ENCODE measurements at regions not wholly inside any gene's neighbourhood (a gene's known extent, or its start where the extent isn't known, plus 50 kb on each side); places are given as distances from the start of the nearest gene placed in this dataset.
"Not testable (repeated sequence)": the region's sequence is repeated elsewhere in the genome, so short reads cannot be mapped to it uniquely, and the experiment has no call there.

GRCh38 chr17:77036136-77036840 is 104.5 kb upstream of the SEC14L1 start:
- DNase-seq (ENCODE audit: extremely low spot score, insufficient read length, low read depth), result no peak
- FAIRE-seq, result no peak

DNA sequence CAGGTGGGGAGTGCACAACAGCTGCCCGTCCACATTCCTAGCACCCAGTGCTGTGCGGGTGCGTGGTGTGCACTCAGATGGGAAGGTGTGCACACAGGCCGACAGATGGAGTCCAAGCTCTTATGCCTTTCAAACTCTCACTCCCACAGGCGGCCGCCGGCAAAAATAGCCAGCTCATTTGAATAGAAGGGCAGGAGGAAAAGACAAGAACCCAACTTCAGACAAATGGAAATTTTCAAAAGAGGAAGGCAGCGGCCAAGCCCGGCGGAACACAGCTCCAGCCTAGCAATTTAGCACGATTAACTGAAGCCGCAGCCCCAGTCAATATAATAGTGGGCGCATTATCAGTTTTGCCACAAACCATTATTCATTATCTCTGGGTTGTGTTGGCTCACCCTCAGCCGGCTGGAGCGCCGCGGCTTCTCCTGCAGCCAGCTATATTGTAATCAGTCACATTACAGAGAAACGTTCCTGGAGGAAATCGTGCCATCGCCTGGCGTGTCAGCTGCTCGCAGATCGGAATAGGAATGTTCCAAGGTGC is 103.9 kb upstream of the SEC14L1 start:
- DNase-seq (ENCODE audit: extremely low spot score, insufficient read length, low read depth), result no peak
- no peak for FAIRE-seq

GRCh38 chr17:77037943-77038342 is 102.8 kb upstream of the SEC14L1 start:
- FAIRE-seq, result no peak
- no peak for DNase-seq (ENCODE audit: extremely low spot score, insufficient read length, low read depth)

DNA sequence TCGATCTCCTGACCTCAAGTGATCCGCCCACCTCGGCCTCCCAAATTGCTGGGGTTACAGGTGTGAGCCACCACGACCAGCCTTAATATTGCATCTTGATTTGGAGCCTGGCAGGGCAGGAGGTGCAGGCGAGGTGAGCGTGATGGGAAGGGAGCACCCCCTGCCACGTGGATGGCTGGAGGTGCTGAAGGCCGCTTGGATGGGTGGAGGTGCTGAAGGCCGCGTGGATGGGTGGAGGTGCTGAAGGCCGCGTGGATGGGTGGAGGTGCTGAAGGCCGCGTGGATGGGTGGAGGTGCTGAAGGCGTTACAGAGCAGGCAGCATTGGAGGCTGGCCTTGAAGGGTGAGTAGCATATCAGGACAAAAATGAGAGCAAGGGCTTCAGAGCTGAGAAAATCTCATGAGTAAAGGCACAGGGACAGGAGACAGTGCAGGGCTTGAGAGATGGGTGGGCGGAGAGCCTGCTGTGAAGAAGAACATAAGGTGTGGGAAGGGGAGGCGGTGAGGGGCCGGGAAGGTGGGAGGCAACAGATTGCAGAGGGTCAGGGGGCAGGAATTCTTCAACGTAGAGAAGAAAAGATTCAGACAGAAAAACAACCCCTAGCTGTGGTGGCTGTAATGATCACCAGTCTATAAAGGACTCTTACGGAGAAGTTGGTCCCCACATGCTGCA is 101.7 kb upstream of the SEC14L1 start:
- no peak for FAIRE-seq
- DNase-seq (ENCODE audit: extremely low spot score, insufficient read length, low read depth), result no peak

DNA sequence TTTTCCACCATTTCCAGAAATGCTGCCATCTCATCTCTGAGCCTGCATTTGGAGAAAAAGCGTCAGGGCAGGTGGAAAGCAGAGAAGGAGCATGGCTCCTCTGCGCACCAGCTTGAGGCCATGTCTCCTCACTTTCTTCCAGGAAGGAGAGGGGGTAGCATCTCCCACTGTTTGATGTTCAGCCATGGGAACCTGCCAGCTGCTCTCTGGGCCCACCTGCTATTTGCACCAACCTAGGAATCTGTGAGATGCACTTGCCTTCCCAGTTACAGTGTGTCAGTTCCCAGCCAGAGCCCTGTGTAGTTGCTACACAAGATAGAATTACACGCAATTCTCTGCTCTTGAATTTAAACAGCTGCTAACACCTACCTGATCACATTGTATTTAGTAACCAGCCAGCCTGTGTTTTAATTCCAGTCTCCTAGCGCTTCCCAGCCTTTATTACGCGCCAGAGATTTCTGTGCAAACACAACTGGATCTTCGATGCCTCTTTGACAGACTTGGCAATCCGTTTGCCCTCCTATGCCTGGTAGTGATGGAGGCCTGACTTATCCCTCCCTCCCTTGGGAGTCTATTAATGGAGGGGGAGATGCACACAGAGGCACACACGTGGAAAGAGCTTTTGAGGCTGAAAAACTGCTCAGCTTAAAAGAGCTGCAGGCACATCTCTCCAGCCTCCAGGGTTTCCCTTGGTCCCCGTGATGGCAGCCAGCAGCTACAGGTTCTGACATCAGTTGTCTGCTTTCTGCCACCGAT is 98.1 kb upstream of the SEC14L1 start:
- FAIRE-seq, result no peak
- no peak for DNase-seq (ENCODE audit: extremely low spot score, insufficient read length, low read depth)

DNA sequence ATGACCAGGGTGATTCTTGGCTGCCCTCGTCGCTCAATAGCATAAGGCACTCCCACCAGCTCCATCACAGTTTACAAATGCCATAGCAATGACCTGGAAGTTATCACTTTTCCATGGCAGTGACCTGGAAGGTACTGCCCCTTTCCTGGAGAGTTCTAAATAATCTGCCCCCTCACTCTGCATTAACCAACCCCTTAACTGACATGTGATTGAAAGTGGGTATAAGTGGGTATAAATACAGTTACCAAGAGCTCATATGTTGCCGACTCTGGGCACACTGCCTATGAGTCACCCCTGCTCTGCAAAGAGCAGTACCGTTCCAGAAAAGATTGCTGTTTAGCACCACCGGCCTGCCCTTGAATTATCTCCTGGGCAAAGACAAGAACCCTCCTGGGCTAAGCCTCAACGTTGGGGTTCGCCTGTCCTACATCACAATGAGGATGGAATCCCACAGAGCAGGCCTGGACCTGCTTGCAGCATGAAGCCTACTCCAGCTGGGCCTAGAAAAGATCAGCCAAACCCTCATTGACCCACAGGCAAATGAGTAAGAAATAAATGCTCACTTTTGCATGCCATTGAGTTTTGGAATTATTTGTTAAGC is 95.2 kb upstream of the SEC14L1 start:
- FAIRE-seq (no peak), DNase-seq (ENCODE audit: extremely low spot score, insufficient read length, low read depth) (no peak)

DNA sequence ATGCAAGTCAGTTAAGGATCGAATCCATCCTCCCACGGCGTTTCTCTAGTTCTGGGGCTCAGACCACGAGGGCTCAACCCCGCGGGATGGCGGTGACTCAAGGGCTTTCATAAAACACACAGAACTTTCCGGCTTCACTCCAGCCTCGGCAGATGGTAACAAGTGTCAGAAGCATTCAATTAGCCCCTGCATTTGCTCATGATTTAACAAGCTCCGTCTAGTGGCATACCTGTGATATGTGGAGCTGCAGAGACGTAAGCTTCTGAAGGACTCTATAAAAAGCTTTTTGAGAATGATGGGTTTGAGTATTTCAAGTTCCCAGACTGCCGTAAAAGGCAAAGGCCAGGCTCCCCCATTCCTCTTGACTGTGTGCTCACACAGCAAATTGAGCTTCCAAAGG is 91.3 kb upstream of the SEC14L1 start:
- DNase-seq (ENCODE audit: extremely low spot score, insufficient read length, low read depth) (no peak), FAIRE-seq (no peak)

GRCh38 chr17:77050901-77051300 is 89.9 kb upstream of the SEC14L1 start:
- DNase-seq (ENCODE audit: extremely low spot score, insufficient read length, low read depth); FAIRE-seq: not testable (repeated sequence)

GRCh38 chr17:77054936-77055335 is 85.8 kb upstream of the SEC14L1 start:
- FAIRE-seq (no peak), DNase-seq (ENCODE audit: extremely low spot score, insufficient read length, low read depth) (no peak)

- no peak for FAIRE-seq
Observed at GRCh38 chr17:77055453-77055852, 85.3 kb upstream of the SEC14L1 start.

DNA sequence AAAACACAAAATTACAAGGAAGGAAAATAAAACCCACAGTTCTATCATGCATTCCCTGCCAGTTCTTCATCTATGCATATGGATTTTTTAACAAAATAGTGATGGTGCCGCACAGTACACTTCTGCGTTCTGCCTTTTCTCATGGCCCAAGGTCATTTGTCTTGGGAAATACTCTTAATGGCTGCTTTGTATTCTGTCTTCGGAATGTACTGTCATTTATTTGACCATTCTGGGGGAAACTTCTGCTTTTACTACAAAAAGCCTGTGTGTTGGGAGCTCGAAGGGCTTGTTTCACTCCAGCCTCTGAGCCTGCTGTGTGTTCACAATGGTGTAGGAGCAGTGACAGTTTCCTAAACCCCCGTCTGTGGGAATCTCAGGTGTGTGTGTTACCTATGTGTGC is 82.8 kb upstream of the SEC14L1 start:
- no peak for FAIRE-seq
- no peak for DNase-seq (ENCODE audit: extremely low spot score, insufficient read length, low read depth)

More at GRCh38 chr17:77055453-77055852, 85.3 kb upstream of the SEC14L1 start:
- no peak for DNase-seq (ENCODE audit: extremely low spot score, insufficient read length, low read depth)

DNA sequence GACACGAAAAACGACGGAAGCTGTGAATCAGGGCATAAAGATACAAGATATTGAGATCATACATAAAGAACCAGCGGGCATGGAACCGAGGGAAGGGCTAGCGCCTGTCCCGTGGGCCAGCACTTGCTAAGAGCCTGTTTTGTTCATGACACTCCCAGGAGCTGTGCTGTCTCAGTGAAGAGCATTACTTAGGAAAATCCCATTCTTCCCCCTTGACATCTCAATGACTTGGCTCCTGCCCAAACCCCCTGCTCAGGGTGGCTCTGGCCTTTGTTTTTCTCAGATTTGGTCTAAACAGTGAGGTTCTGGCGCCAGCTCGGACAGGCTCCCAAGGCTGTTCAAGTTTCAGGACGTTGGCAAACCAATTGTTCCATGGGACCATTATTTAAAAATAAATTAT is 79.1 kb upstream of the SEC14L1 start:
- FAIRE-seq (no peak), DNase-seq (ENCODE audit: extremely low spot score, insufficient read length, low read depth) (no peak)

DNA sequence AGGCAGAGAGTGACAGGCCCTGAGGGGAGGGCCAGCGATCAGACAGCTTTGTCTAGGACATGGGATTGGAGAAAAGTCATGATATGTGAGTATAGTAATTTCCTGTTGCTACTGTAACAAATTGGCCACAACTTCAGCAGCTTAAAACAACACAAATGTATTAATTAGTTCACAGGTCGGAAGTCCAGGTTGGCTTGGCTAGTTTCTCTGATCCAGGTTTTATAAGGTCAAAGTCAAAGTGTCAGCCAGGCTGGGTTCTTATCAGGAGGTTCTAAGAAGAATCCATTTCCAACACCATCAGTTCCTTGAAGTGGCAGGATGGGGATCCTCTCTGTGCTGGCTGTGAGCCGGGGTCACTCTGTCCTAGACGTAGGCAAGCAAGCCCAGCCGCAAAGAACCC is 76.2 kb upstream of the SEC14L1 start:
- no peak for DNase-seq (ENCODE audit: extremely low spot score, insufficient read length, low read depth)
- FAIRE-seq, result no peak

DNA sequence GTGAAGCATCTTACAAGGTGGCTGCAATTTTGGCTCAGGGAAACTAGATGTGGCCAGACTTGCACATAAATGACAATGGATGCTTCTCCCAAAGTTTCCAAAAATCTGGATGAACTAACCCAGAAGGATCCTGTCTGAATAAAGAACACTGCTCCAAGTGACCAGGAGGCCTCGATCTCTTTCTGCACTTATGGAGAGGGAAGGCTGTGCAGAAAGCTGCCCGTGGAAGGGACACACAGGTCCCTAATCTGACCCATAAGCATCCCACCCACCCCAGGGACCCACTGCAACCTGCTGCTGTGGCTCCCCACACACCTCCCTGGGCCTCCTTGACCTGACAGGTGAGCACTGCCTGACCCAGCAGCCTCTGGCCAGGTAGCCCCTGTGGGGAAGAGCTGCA is 74.6 kb upstream of the SEC14L1 start:
- no peak for DNase-seq (ENCODE audit: extremely low spot score, insufficient read length, low read depth)
- FAIRE-seq, result no peak

GRCh38 chr17:77066726-77067409 is 73.9 kb upstream of the SEC14L1 start:
- DNase-seq (ENCODE audit: extremely low spot score, insufficient read length, low read depth), result not testable (repeated sequence)
- peak; percentile 12 for FAIRE-seq

- no peak for FAIRE-seq
- no peak for DNase-seq (ENCODE audit: extremely low spot score, insufficient read length, low read depth)
Observed at GRCh38 chr17:77068915-77069314, 71.9 kb upstream of the SEC14L1 start.

DNA sequence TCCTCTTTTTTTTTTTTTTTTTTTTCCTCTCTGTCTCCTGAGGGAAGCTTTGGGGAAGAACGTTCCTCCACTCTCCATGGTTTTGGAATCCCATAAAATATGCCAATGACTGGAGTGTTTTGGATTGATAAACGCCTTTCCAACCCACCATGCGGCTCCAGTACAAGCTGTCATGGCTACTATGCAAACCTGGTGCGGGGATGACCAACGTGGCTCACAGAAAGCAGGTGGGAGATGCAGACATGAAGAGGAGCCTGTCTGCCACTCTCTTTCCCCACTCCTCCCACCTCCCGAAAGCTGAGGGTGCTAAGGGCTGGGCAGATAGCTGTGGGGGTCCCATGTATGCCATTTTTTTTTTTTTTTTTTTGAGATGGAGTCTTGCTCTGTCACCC is 69.9 kb upstream of the SEC14L1 start:
- FAIRE-seq (no peak), DNase-seq (ENCODE audit: extremely low spot score, insufficient read length, low read depth) (no peak)

DNA sequence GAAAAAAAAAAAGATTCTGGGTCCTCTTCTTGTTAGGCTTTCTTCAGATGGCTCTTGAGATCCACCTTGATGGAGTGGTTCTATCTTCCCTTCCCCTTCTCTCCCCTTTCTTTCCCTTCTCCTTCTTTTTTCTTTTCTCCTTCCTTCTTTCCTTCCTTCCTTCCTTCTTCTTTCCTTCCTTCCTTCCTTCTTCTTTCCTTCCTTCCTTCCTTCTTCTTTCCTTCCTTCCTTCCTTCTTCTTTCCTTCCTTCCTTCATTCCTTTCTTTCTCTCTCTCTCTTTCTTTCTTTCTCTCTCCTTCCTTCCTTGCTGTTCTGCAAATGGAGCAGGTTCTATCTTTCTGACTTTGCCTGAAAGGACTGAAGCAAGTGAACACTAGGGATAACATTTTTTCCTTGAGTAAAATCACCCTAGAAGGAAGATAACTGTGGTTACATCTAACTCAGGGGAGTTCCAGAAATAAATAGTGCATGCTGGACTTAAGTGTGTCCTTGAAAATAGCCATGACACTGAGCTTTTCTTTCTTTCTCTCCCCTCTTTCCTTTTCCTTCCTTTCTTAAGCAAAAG is 68.8 kb upstream of the SEC14L1 start:
- FAIRE-seq (no peak), DNase-seq (ENCODE audit: extremely low spot score, insufficient read length, low read depth) (no peak)

DNA sequence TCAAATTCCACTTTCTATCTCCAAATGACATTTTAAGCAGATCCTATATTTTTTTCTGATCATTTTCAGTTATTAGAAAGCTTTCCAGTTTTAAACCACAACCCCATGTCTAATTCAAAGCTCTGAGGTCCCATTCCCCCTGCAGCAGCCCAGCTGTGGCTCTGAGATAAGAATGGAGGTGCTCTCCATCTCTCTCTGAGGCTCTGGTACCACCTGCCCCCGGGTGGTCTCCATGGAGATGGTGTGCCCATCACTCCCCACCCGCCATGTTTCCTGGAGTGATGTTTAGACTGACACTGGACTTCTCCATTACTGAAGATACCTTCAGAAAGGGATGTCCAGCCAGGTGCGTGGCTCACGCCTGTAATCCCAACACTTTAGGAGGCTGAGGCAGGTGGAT is 68.1 kb upstream of the SEC14L1 start:
- FAIRE-seq, result no peak
- no peak for DNase-seq (ENCODE audit: extremely low spot score, insufficient read length, low read depth)

DNA sequence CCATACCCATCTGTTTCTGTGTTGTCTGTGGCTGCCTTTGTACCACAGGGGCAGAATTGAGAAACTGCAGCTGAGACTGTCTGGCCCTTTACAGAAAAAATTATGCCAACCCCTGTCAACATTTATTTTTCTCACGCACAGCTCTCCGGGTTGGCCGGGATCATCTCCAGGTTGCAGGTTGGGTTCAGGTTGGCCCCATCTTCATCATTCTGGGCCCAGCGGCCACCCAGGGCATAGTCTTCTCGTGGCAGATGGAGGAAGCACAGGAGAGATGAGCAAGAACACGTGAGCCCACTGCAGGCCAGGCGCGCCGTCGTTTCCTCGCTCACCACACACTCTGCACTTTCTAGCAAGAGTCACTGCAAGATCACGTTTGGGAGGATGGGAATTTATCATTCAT is 66.1 kb upstream of the SEC14L1 start:
- DNase-seq (ENCODE audit: extremely low spot score, insufficient read length, low read depth) (no peak), FAIRE-seq (no peak)
